ENCODE measurements at regions not wholly inside any gene's neighbourhood (a gene's known extent, or its start where the extent isn't known, plus 50 kb on each side); places are given as distances from the start of the nearest gene placed in this dataset.

- DNase-seq (ENCODE audit: low read depth in 4 of 4, low spot score in 3 of 4): no peak
Measured at GRCh38 chr2:118622913-118623312, 224.5 kb downstream of the EN1 start.

- DNase-seq (ENCODE audit: low read depth in 4 of 4, low spot score in 3 of 4): no peak
Measured at GRCh38 chr2:118622108-118622507, 225.3 kb downstream of the EN1 start.

GRCh38 chr2:118618279-118618678 lies 229.2 kb downstream of the EN1 start:
- no peak for DNase-seq (ENCODE audit: low read depth in 4 of 4, low spot score in 3 of 4)

- no peak for DNase-seq (ENCODE audit: low read depth in 4 of 4, low spot score in 3 of 4)
Measured at GRCh38 chr2:118616432-118616831, 231.0 kb downstream of the EN1 start.

- DNase-seq (ENCODE audit: low read depth in 4 of 4, low spot score in 3 of 4): no peak
Measured at GRCh38 chr2:118614841-118615271, 232.6 kb downstream of the EN1 start.

GRCh38 chr2:118613737-118614136 lies 233.7 kb downstream of the EN1 start:
- DNase-seq (ENCODE audit: low read depth in 4 of 4, low spot score in 3 of 4): no peak

GRCh38 chr2:118611691-118612090 lies 235.8 kb downstream of the EN1 start:
- DNase-seq (ENCODE audit: low read depth in 4 of 4, low spot score in 3 of 4): no peak

- DNase-seq (ENCODE audit: low read depth in 4 of 4, low spot score in 3 of 4): no peak
Measured at GRCh38 chr2:118609138-118609537, 238.3 kb downstream of the EN1 start.

- no peak for DNase-seq (ENCODE audit: low read depth in 4 of 4, low spot score in 3 of 4)
Measured at GRCh38 chr2:118607641-118608040, 239.8 kb downstream of the EN1 start.

- no peak for DNase-seq (ENCODE audit: low read depth in 4 of 4, low spot score in 3 of 4)
Measured at GRCh38 chr2:118604811-118605210, 242.6 kb downstream of the EN1 start.

- no peak for DNase-seq (ENCODE audit: low read depth in 4 of 4, low spot score in 3 of 4)
Measured at GRCh38 chr2:118604371-118604770, 243.1 kb downstream of the EN1 start.

GRCh38 chr2:118599141-118599540 lies 248.3 kb downstream of the EN1 start:
- DNase-seq (ENCODE audit: low read depth in 4 of 4, low spot score in 3 of 4): no peak

- DNase-seq (ENCODE audit: low read depth in 4 of 4, low spot score in 3 of 4): no peak
Measured at GRCh38 chr2:118596620-118597019, 250.8 kb downstream of the EN1 start.

- no peak for DNase-seq (ENCODE audit: low read depth in 4 of 4, low spot score in 3 of 4)
Measured at GRCh38 chr2:118593257-118593656, 254.2 kb downstream of the EN1 start.

GRCh38 chr2:118591223-118591622 lies 256.2 kb downstream of the EN1 start:
- DNase-seq (ENCODE audit: low read depth in 4 of 4, low spot score in 3 of 4): no peak

GRCh38 chr2:118589721-118590120 lies 257.7 kb downstream of the EN1 start:
- no peak for DNase-seq (ENCODE audit: low read depth in 4 of 4, low spot score in 3 of 4)

- DNase-seq (ENCODE audit: low read depth in 4 of 4, low spot score in 3 of 4): no peak
Measured at GRCh38 chr2:118588850-118589249, 258.6 kb downstream of the EN1 start.

- DNase-seq (ENCODE audit: low read depth in 4 of 4, low spot score in 3 of 4): no peak
Measured at GRCh38 chr2:118586312-118586711, 261.1 kb downstream of the EN1 start.

- DNase-seq (ENCODE audit: low read depth in 4 of 4, low spot score in 3 of 4): no peak
Measured at GRCh38 chr2:118584877-118585276, 262.6 kb downstream of the EN1 start.

- no peak for DNase-seq (ENCODE audit: low read depth in 4 of 4, low spot score in 3 of 4)
Measured at GRCh38 chr2:118584062-118584749, 263.2 kb downstream of the EN1 start.

GRCh38 chr2:118582058-118582457 lies 265.4 kb downstream of the EN1 start:
- no peak for DNase-seq (ENCODE audit: low read depth in 4 of 4, low spot score in 3 of 4)

GRCh38 chr2:118580651-118581050 lies 266.8 kb downstream of the EN1 start:
- DNase-seq (ENCODE audit: low read depth in 4 of 4, low spot score in 3 of 4): no peak

- DNase-seq (ENCODE audit: low read depth in 4 of 4, low spot score in 3 of 4): no peak
Measured at GRCh38 chr2:118580107-118580506, 267.3 kb downstream of the EN1 start.
